Common myeloid progenitor, CD34-positive (primary cell): ENCODE measurements at regions not wholly inside any gene's neighbourhood (a gene's known extent, or its start where the extent isn't known, plus 50 kb on each side); places are given as distances from the start of the nearest gene placed in this dataset.

Experiments used
- CTCF ChIA-PET: fragments of 350-600 bp; sonication (Branson Sonifier 250); formaldehyde crosslinking; loops from one replicate; lab custom pipeline; 2021; ENCODE audit warnings: antibody characterized with exemption; lab: Charles Lee
- POLR2A ChIA-PET: fragments of 350-600 bp; sonication (Branson Sonifier 250); formaldehyde crosslinking; loops from one replicate; lab custom pipeline; 2021; ENCODE audit warnings: antibody characterized with exemption; lab: Charles Lee
- DNase-seq, 3 donors: peaks; one replicate each; pipeline versions ENCODE4 v3.0.0 to v3.0.0-alpha.2; 2013
- H3K27ac ChIP-seq, 2 experiments: 1 replicate in 1 of 2; 2 replicates in 1 of 2; pipeline ENCODE4 v1.7.0; 2013; ENCODE audit warnings: inconsistent platforms in 2 of 2, low read length in 2 of 2, mild to moderate bottlenecking in 2 of 2, low read depth in 1 of 2, moderate library complexity in 1 of 2; ENCODE audit not compliant: severe bottlenecking in 2 of 2, insufficient read depth in 1 of 2, poor library complexity in 1 of 2
- H3K27me3 ChIP-seq, 5 experiments: replicated peaks in 2 of 5; 1 replicate in 3 of 5; 2 replicates in 2 of 5; pipeline versions ENCODE4 v1.6.1 to v1.7.0; 2013; ENCODE audit warnings: low read length in 4 of 5, mild to moderate bottlenecking in 2 of 5, moderate library complexity in 2 of 5, inconsistent platforms in 1 of 5; ENCODE audit not compliant: insufficient read depth in 5 of 5, control insufficient read depth in 4 of 5
- H3K36me3 ChIP-seq, 4 experiments: 1 replicate in 2 of 4; 2 replicates in 2 of 4; pipeline versions ENCODE4 v1.6.1 to v1.7.0; 2013; ENCODE audit warnings: low read length in 3 of 4, control low read depth in 1 of 4, mild to moderate bottlenecking in 1 of 4; ENCODE audit not compliant: control insufficient read depth in 4 of 4, insufficient read depth in 4 of 4
- H3K4me1 ChIP-seq, 4 experiments: 1 replicate in 3 of 4; 2 replicates in 1 of 4; pipeline versions ENCODE4 v1.6.1 to v1.7.1; 2013; ENCODE audit warnings: low read length in 3 of 4, mild to moderate bottlenecking in 3 of 4, control low read depth in 1 of 4, inconsistent platforms in 1 of 4, moderate library complexity in 1 of 4; ENCODE audit not compliant: control insufficient read depth in 4 of 4, insufficient read depth in 4 of 4; ENCODE audit errors: control extremely low read depth in 1 of 4
- H3K4me3 ChIP-seq, 7 experiments: 1 replicate in 4 of 7; 2 replicates in 3 of 7; pipeline versions ENCODE4 v1.5.1 to v1.7.0; 2013; ENCODE audit warnings: mild to moderate bottlenecking in 7 of 7, low read length in 6 of 7, moderate library complexity in 6 of 7, inconsistent platforms in 2 of 7, low read depth in 2 of 7, control low read depth in 1 of 7; ENCODE audit not compliant: insufficient read depth in 4 of 7, control insufficient read depth in 1 of 7; ENCODE audit errors: extremely low read depth in 1 of 7
- H3K9me3 ChIP-seq, 5 experiments: 1 replicate in 4 of 5; 2 replicates in 1 of 5; pipeline versions ENCODE4 v1.6.1 to v1.7.1; 2013; ENCODE audit warnings: low read length in 4 of 5, mild to moderate bottlenecking in 2 of 5, inconsistent platforms in 1 of 5, low read depth in 1 of 5, moderate library complexity in 1 of 5; ENCODE audit not compliant: control insufficient read depth in 4 of 5, insufficient read depth in 2 of 5; ENCODE audit errors: control extremely low read depth in 1 of 5
- WGBS: methylation state at CpG from one replicate; pipeline ENCODE4 v1.1.5; 2013; ENCODE audit not compliant: insufficient coverage; 5-methylcytosine and 5-hydroxymethylcytosine counted together

DNA sequence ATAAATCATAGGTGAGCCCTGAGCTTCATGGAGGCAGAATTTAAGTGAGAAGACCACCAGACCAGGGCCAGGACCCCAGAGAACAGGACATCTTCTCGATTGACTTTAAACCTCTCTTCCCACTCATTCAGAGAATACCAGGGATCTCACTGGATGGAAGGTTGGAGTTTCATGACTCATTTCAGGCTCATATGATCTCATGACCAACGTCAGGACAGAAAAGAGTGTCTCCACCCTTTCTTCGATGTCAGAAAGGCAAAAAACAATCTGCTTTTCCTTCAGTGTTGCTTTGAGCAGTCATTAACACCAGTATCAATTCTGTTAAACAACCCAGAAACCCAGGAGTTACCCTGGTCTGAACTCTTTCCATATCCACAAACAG is 361.0 kb downstream of the KLF12 start:
- DNase-seq: no peak
- Histone ChIP-seq H3K27me3 (no peaks in the 10 kb centered on the region), H3K27ac (no peak overlapping the region), H3K4me1 (peaks cover 0 to under 1% (median 0%) of the 10 kb centered on the region in 4 experiments), H3K36me3 (peaks cover 0 to 2% (median 1%) of the 10 kb centered on the region in 4 experiments), H3K9me3 (no peaks in the 10 kb centered on the region), H3K4me3 (no peak overlapping the region)
- WGBS: 94% methylated on average over 3 of the region's 3 CpGs
- ChIA-PET POLR2A (no interaction called here), CTCF (interaction anchor here (1.2 kb wide), 1 partner anchor 63 kb away, joined by 3 read pairs; no protein-coding TSS in a partner anchor)

DNA sequence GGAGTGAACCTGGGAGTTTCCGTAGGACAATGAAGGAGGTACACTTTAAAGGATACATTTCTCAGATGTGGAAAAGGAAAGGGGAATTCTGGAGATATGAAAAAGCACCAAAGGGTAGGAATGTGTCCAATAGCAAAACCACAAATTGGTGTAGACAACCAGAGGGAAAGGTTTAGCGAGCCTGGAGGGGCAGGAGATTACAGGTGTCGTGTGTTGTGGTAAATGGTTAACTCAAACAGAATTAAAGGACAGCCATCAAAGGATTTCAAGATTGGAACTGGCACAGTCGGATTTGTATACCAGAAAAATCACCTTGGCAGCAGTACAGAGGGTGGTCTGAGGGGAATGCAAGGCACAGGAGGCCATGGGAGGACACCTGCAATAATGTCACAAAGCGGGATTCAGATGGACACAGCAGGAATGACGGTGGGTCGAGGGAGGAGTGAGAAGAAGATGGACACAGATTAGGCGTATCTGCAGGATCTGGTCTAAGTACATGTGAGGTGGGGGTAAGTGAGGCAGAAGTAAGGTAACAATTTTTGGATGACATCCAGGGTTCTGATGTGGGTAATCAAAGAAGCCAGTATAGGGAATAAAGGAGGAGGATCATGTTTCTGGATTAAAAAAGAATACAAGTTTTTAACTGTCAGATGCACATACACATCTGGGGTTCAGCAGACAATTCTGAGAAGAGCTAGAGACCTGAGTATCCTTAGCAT is 361.6 kb downstream of the KLF12 start:
- ChIA-PET CTCF (interaction anchor here (1.8 kb wide), 1 partner anchor 12 kb away, joined by 5 read pairs; no protein-coding TSS in a partner anchor), POLR2A (no interaction called here)
- H3K4me1 ChIP-seq: peaks cover under 1 to 5% (median 5%) of the 10 kb centered on the region in 4 experiments
- 84% methylated on average over 8 of the region's 8 CpGs for WGBS
- no peak for DNase-seq
- H3K27ac ChIP-seq: no peak overlapping the region
- no peaks in the 10 kb centered on the region for H3K27me3 ChIP-seq
- peaks cover 0 to 2% (median 1%) of the 10 kb centered on the region in 4 experiments for H3K36me3 ChIP-seq
- H3K4me3 ChIP-seq: no peak overlapping the region
- no peaks in the 10 kb centered on the region for H3K9me3 ChIP-seq

DNA sequence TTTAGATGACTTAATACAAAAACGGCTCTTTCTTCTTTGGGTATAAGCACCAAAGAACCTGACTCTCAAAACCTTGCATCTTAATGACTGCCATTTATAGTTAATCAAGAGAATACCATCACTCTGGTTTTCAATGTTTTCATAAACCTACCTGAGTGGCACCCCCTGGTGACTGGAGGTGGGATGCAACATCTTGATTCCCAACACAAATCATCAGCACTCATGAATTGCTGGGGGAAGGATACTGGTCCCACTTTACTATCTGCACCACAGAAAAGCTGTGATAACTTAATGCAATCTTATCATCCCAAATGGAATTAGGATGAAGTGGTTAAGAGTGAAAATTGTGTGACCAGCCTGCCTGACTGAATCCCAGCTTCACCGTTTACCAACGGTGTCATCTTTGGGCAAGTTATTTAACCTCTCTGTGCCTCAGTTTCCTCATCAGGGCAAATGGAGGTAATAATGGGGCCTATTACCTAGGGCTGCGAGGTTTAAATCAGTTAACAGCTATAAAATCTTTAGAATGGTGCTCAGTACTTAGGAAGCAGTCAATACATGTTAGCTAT is 366.4 kb downstream of the KLF12 start:
- Histone ChIP-seq H3K9me3 (no peaks in the 10 kb centered on the region), H3K4me1 (peaks cover 14 to 31% (median 27%) of the 10 kb centered on the region in 4 experiments), H3K36me3 (peaks cover 0 to 2% (median 0%) of the 10 kb centered on the region in 4 experiments), H3K27me3 (no peaks in the 10 kb centered on the region), H3K4me3 (no peak overlapping the region), H3K27ac (no peak overlapping the region)
- POLR2A ChIA-PET: no interaction called here
- peak; percentile 14 to 26 (median 25) for DNase-seq
- CTCF ChIA-PET: interaction anchor here (1.2 to 1.9 kb wide), 3 partner anchors 13 to 18 kb away, joined by 3 to 8 read pairs (median 4); no protein-coding TSS in a partner anchor
- 93% methylated on average over 4 of the region's 4 CpGs for WGBS

DNA sequence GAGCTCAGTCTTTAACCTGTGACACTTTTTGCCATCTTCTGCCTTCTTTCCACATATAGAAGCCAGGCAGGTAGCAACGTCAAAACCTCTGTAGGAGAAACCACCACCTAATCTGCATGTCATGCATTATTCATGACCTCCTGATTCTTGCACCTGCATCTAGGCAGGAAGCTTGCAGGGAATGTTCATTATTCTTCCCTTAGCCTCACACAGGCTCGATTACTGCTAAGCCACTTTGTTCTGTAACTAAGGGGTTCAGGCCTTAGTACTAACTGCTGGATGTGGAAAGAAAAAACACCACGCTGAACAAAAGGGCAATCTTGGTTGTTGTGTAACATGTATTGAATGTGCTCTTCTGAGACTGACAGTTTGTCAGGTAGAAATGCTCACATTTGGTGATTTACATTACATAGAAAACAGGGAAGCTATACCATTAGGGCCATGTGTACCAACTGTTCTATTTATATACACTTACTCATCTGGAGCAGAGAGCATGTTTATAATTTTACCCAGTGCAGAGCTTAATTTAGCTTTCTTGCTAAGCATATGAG is 366.9 kb downstream of the KLF12 start:
- Histone ChIP-seq H3K4me3 (no peak overlapping the region), H3K27me3 (no peaks in the 10 kb centered on the region), H3K9me3 (no peaks in the 10 kb centered on the region), H3K4me1 (peaks cover 14 to 31% (median 27%) of the 10 kb centered on the region in 4 experiments), H3K36me3 (no peaks in the 10 kb centered on the region), H3K27ac (peak overlapping the region in 1 of 2 experiments; percentile 35)
- ChIA-PET CTCF (interaction anchor here (1.2 to 1.9 kb wide), 3 partner anchors 12 to 18 kb away, joined by 3 to 8 read pairs (median 4); no protein-coding TSS in a partner anchor), POLR2A (no interaction called here)
- WGBS: 67% methylated on average over 1 of the region's 3 CpGs
- DNase-seq: peak in 2 of 3 donors; percentile 9 to 28

DNA sequence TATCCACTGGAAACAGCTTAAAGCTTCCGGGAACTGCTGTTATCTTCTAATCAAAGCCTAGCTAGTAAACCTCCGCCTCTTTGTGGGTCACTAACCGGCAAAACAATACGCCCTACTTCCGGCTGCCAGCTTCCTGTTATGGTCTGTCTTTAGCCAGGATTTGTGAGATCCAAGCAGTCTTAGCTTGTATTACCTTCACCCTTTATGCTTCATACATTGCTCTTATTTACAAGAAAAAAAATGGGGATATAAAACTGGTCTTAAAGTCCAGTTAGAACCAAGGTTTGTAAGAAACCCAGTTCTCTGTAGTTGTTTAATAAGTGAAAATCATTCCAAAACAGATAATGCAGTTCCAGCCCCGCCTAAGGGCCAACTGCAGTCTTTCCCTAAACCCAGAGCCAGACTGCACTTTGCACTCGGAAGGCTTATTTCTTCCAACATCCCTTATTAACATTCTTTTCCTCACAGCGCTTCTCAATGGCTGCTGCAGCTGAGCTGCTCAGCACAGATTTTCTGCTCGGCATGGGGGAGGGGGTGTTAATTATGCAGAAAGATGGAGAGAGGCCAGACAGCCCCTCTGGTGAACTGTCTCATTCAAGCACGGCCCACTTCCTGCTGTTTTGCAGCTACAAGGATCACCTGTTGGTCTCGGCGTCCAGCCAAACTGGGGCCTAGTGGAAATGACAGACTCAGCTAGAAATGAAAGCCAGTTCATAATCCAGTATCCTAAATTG is 368.4 kb downstream of the KLF12 start:
- Histone ChIP-seq H3K4me3 (peak overlapping the region in 5 of 7 experiments; percentile 6 to 48 (median 28)), H3K9me3 (no peaks in the 10 kb centered on the region), H3K27ac (peak overlapping the region in 1 of 2 experiments; percentile 55), H3K27me3 (no peaks in the 10 kb centered on the region), H3K36me3 (no peaks in the 10 kb centered on the region), H3K4me1 (peaks cover 14 to 31% (median 27%) of the 10 kb centered on the region in 4 experiments)
- ChIA-PET CTCF (interaction anchor here (1.0 to 1.1 kb wide), 2 partner anchors 9 to 34 kb away, joined by 3 to 6 read pairs; no protein-coding TSS in a partner anchor), POLR2A (no interaction called here)
- WGBS: 1% methylated on average over 7 of the region's 12 CpGs
- peak; percentile 67 to 91 (median 85) for DNase-seq

DNA sequence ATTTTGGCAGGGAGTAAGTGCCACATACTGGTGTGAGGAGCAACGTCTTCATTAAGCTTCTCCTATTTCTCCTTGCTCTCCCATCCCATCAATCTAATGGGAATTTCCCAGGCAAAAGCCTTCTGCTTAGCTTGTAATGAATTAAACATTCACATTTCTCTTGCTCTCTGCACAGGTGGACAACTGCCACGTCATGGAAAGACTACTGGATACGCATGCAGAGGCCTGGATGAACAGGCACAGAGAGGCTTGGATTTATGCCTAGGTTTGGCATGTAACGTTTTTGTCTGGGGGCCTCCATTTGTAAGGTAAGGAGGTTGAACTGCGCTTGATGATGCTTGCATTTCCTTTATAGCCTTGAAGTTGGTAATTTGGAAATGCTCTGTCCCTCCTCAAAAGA is 374.8 kb downstream of the KLF12 start:
- CTCF ChIA-PET: interaction anchor here (1.6 kb wide), 1 partner anchor 12 kb away, joined by 5 read pairs; no protein-coding TSS in a partner anchor

More for the DNA sequence above, 374.8 kb downstream of the KLF12 start:
- Histone ChIP-seq H3K27me3 (no peaks in the 10 kb centered on the region), H3K4me3 (no peak overlapping the region), H3K27ac (no peak overlapping the region), H3K9me3 (no peaks in the 10 kb centered on the region), H3K36me3 (no peaks in the 10 kb centered on the region), H3K4me1 (no peaks in the 10 kb centered on the region)
- WGBS: 100% methylated on average over 3 of the region's 5 CpGs
- POLR2A ChIA-PET: no interaction called here
- no peak for DNase-seq
